CD4-positive, alpha-beta T cell treated with Interleukin-12 subunit alpha and Interleukin-12 subunit beta, for 1 hour (primary cell): ENCODE measurements at regions not wholly inside any gene's neighbourhood (a gene's known extent, or its start where the extent isn't known, plus 50 kb on each side); places are given as distances from the start of the nearest gene placed in this dataset.

Experiments used
- DNase-seq: peaks from one replicate; pipeline ENCODE4 v3.0.0-alpha.2; 2020

GRCh38 chr6:101312652-101313051 is 80.9 kb upstream of the GRIK2 start:
- DNase-seq: no peak

- no peak for DNase-seq
Measured at GRCh38 chr6:101322921-101323320, 70.6 kb upstream of the GRIK2 start.

- no peak for DNase-seq
Measured at GRCh38 chr6:101326411-101326810, 67.1 kb upstream of the GRIK2 start.

GRCh38 chr6:101341926-101342325 is 51.6 kb upstream of the GRIK2 start:
- DNase-seq: no peak
